IPS-NIHi7 (cell line): ENCODE measurements at regions not wholly inside any gene's neighbourhood (a gene's known extent, or its start where the extent isn't known, plus 50 kb on each side); places are given as distances from the start of the nearest gene placed in this dataset.

Source experiments
- DNase-seq: peaks from one replicate; pipeline ENCODE4 v3.0.0; 2012; ENCODE audit warnings: mixed read lengths; ENCODE audit errors: extremely low spot score

DNA sequence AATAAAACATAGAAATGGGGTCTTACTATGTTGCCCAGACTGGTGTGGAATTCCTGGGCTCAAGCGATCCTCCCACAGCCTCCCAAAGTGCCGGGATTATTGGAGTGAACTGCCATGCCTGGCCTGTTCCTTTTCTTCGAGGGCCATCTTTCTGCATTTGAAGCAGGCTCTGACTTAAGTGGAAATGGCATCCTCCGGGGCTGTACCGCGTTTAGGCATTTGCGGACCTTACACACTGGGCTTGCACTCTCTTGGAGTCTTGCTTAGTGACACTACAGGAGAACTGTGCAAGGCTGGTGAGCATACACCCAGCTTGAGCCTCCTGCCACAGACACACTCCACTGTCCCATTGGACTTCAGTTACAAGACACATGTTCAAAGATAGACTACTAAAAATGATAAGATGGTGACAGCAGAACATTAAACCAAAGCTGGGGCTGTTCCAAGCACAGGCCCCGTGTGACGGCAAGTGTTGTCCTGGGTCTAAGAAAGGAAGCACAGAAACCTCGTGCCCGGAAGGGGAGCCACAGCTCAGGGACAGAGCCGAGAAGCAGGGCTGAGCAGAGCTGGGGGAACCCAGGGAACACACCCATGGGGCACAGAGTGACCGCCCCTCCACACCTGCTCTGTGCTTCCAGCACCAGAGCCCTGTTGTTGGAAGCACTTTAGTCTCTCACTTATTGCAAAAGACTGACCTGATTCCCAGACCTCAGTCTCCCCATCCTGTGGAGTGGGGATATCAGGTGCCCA, 59.0 kb upstream of the SHANK2 start:
- DNase-seq: no peak

DNA sequence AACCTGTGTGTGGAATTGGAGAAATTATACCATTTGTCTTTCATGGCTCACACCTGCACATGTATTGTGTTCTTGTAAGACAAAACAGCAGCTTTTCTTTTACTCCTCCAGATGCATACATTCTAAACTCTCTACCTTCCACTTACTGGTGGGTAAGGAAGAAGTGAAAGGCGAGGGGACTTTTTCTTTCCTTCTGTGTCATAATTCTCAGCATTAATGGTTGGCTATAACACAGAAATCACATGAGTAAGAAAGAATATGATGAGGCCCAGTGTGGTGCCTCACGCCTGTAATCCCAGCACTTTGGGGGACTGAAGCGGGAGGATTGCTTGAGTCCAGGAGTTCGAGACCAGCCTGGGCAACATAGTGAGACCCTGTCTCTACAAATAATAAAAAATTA, 57.8 kb upstream of the SHANK2 start:
- DNase-seq: no peak

DNA sequence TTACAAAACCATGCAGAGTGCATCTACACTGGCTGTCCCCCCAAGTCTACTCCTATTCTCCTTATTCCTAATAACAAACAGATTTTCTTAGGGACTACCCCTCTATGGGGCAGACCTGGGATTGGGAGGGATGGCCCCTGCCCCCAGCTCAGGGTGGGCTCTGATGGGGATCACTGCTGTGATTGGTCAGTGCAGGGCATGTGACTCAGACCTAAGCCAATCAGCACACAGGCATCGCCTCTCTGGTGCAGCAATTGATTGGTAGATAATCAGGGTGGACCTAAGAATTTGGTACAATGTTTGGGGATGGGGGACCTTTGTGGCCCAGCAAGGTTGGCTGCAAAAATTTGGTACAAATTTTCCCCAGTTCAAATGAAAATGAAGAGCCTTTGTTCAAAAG, 57.2 kb upstream of the SHANK2 start:
- peak; percentile 15 for DNase-seq

DNA sequence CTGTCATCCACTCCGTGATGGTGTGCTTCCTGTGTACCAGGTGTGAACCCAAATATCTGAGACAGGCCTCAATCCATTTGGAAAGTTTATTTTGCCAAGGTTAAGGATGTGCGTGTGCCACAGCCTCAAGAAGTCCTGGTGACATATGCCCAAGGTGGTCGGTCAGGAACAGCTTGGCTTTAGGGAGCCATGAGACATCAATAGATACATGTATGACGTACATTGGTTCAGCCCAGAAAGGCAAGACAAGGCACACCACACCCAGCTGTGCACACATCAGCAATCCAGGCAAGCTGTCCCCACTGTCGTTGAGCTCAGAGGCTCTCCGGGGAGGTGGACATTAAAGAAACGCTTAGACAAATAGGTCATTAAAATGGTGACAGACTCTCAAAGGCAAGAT, 56.8 kb upstream of the SHANK2 start:
- DNase-seq: no peak

DNA sequence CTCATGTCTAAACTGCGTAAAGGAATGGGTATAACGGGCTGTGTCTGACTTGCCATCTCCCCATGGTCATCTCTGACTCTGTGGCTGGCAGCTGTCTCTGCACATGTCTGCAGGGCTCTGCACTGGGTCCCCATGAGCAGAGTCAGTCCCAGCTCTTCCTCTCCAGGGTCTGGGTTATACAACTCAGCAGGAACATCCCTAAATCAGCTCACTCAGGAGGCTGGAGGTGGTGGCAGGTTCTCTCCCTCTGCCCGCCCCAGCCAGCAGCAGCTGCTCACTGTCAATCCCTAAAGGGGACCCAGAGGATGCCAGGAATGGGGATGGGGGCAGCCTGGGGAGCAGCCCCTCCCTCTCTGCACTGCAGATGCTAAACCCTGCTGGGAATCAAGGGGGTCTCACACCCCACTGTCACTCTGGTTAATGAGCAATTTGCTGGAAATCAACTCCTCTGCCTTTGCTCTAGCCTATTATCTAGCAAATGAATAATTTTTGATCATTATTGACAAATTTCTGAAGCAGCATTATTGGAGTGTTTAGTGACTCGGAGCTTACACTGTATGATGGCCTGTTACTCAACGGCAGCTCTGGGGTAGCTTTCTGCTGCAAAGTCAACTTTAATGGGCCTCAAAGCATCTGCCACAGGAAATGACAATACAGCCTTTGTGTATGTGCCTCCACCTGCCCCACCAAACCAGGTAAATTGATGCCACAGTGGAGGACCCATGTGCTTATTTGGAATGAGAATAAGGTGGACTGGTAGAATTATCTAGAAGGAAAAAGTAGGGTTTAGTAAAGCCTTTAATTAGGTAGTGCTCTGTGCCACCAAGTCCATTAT, 55.7 kb upstream of the SHANK2 start:
- no peak for DNase-seq

DNA sequence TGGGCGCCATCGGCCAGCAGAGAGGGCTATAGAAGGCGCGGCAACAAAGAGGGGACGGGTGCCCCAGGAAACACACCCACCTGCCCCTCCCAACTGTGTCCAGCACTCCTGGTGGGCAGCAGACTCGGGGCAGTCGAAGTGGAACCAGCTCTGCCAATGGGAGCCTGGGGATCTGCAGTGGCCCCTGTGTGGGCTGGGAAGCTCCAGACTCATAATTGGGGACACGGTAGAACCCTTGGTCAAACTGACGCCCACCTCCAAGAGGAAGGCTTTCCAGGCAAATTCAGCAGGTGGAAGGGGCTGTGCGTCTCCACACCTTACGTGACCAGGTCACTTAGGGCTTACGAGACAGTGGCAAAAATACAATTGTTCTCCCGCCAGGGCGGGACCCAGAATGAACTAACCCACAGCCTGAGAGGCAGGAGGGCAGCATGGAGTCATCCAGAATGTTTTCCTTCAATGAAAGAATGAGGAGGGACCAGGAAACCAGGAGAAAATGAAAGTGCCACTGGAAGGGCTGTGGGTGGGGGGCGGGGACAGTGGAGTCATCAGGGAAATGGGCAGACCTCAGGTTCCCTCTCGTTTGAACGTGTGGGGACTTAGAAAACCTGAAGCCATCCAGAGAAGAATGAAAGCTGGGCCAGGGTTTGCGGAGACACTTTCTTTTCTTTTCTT, 53.2 kb upstream of the SHANK2 start:
- DNase-seq: no peak

DNA sequence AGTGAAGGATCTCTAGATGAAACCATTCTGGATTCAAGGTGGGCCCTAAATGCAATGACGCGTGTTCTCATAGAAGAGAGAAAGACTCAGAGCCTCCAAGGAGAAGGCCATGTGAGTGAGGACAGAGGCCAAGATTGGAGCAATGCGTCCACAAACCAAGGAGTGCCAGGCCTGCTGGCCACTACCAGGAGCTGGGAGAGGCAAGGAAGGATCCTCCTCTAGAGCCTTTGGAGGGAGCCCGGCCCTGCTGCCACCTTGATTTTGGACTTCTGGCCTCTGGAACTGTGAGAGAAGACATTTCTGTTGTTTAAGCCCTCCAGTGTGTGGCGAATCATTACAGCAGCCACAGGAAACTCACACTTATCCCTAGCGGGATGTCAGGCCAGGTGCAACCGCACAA, 52.7 kb upstream of the SHANK2 start:
- no peak for DNase-seq

DNA sequence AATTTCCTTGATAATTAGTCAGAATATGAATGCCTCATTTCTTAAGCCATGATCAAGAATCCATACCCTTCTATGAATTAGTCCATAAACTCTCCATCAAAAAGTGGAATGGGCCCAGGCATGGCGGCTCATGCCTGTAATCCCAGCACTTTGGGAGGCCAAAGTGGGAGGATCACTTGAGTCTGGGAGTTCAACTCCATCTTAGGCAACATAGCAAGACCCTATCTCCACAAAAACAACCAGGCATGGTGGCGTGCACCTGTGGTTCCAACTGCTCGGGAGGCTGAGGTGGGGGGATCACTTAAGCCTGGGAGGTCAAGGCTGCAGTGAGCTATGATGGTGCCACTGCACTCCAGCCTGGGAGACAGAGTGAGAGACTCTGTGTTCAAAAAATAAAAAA, 52.1 kb upstream of the SHANK2 start:
- no peak for DNase-seq

DNA sequence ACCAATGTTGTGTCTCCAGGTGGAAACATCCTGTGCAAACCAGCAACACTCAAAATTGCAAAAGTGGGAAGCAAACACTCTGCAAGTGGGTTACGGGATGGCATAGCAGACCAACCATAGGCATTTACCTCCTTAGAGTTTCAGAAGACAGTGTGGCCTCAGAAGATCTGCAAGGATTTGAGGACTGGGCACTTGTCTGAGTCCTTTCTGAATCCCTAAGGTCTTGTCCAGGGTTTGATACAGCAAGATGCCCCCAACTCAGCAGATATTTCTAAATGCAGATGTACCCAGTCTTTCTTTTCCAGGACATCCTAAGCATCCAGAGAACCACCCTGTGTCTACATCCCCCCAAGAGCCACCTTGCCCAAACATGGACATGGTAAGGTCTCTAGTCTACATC, 51.7 kb upstream of the SHANK2 start:
- no peak for DNase-seq

DNA sequence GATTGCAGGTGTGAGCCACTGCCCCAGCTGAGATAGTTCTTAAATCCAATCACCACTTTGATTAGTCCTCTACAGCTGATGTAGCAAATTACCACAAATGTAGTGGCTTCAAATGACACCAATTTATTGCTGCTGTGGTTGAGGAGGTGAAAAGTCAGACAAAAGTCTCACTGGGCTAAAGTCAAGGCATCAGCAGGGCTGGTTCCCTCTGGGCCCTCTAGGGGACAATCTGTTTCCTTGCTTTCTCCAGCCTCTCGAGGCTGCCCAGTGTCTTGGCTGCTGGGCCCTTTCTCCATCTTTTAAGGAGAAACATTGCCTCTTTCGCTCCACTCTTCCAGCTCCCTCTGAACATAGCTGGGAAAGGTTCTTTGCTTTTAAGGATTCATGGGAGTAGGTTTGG, 50.5 kb upstream of the SHANK2 start:
- DNase-seq: no peak

DNA sequence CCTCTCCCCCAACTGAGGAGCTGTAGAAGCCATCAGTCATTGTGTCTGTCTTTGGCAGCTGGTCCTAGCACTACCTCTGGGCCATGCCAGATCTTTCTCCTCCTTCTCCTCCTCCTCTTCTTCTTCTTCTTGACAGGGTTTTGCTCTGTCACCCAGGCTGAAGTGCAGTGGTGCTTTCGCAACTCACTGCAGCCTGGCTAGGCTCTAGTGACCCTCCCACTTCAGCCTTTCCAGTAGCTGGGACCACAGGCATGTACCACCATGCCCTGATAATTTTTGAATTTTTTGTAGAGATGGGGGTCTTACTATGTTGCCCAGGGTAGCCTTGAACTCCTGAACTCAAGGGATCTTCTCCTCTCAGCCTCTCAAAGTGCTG, 50.1 kb upstream of the SHANK2 start:
- no peak for DNase-seq
